Progenitor cell of endocrine pancreas (in vitro differentiated cells): ENCODE measurements at regions not wholly inside any gene's neighbourhood (a gene's known extent, or its start where the extent isn't known, plus 50 kb on each side); places are given as distances from the start of the nearest gene placed in this dataset.

ENCODE experiments used
- DNase-seq: peaks from one replicate; pipeline ENCODE4 v3.0.0; 2021; ENCODE audit warnings: low spot score; ENCODE audit not compliant: unreplicated experiment
- H3K27ac Mint-ChIP-seq: 2 replicates; pipeline ENCODE4 v1.8.0; 2021; ENCODE audit warnings: mild to moderate bottlenecking, moderate library complexity, mixed read lengths
- H3K27me3 Mint-ChIP-seq: 2 replicates; pipeline ENCODE4 v1.8.0; 2021; ENCODE audit warnings: mixed read lengths
- H3K36me3 Mint-ChIP-seq: 2 replicates; pipeline ENCODE4 v1.8.0; 2022; ENCODE audit warnings: mixed read lengths; ENCODE audit not compliant: insufficient read depth
- H3K4me1 Mint-ChIP-seq: 2 replicates; pipeline ENCODE4 v1.8.0; 2021; ENCODE audit warnings: low read depth, mixed read lengths
- H3K4me3 Mint-ChIP-seq: 2 replicates; pipeline ENCODE4 v1.8.0; 2021; ENCODE audit warnings: low read depth, mild to moderate bottlenecking, moderate library complexity, mixed read lengths
- H3K9me3 Mint-ChIP-seq: 2 replicates; pipeline ENCODE4 v1.8.0; 2021; ENCODE audit warnings: low read depth, mixed read lengths
- TF ChIP-seq, protein P1 (sequence below): fragments of 200-600 bp; sonication (generic); IDR thresholded peaks from one replicate; pipeline ENCODE4 v1.5.0; 2021; ENCODE audit warnings: antibody characterized with exemption, mild to moderate bottlenecking; ENCODE audit not compliant: unreplicated experiment

DNA sequence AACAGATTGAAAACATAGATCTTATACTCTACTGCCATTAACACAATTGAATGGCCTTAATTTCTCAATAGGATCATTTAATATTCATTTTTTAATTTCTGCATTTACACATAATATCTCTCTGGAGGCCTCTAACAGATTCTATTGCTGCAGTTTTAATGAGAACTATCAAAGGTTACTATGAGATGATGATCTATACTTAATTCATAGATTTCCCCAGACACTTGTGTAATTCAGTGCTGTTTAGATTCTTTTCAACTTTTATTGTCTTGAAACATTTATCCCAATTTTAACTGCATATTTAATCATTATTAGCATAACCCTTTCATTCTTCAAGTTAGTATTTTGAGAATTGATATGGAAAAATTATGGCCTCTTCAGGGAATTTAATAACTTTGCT lies 1056.5 kb upstream of the CDH8 start:
- no peaks in the 10 kb centered on the region for H3K9me3 Mint-ChIP-seq
- peaks cover 6% of the 10 kb centered on the region for H3K4me1 Mint-ChIP-seq
- DNase-seq, result no peak
- H3K36me3 Mint-ChIP-seq, result no peaks in the 10 kb centered on the region
- no peak overlapping the region for H3K27ac Mint-ChIP-seq
- no peak overlapping the region for H3K4me3 Mint-ChIP-seq
- H3K27me3 Mint-ChIP-seq, result no peaks in the 10 kb centered on the region
- TF ChIP-seq, protein P1, sequence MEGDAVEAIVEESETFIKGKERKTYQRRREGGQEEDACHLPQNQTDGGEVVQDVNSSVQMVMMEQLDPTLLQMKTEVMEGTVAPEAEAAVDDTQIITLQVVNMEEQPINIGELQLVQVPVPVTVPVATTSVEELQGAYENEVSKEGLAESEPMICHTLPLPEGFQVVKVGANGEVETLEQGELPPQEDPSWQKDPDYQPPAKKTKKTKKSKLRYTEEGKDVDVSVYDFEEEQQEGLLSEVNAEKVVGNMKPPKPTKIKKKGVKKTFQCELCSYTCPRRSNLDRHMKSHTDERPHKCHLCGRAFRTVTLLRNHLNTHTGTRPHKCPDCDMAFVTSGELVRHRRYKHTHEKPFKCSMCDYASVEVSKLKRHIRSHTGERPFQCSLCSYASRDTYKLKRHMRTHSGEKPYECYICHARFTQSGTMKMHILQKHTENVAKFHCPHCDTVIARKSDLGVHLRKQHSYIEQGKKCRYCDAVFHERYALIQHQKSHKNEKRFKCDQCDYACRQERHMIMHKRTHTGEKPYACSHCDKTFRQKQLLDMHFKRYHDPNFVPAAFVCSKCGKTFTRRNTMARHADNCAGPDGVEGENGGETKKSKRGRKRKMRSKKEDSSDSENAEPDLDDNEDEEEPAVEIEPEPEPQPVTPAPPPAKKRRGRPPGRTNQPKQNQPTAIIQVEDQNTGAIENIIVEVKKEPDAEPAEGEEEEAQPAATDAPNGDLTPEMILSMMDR, result no peak

DNA sequence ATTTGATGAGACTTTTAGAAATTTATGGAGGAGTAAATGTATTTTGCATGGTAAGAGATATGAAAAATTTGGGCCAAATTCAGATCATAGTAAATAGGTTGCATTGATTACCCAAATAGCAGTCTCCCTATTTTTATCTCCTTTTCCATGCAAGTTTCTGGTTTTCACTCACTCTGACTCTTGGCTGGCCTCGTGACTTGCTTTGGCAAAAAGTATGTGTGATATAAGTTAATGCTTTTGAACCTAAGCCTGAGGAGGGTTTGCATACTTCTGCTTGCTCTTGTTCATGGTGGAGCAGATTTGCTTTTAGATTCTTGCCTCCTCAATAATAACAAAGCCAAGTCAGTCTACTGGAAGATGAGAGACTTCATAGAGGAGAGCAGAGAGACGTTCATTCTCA lies 1045.9 kb upstream of the CDH8 start:
- Mint-ChIP-seq H3K4me1 (peaks cover 10% of the 10 kb centered on the region), H3K27ac (no peak overlapping the region), H3K4me3 (no peak overlapping the region), H3K9me3 (no peaks in the 10 kb centered on the region), H3K27me3 (peaks cover 3% of the 10 kb centered on the region), H3K36me3 (no peaks in the 10 kb centered on the region)
- DNase-seq, result no peak
- TF ChIP-seq, protein P1, result no peak

DNA sequence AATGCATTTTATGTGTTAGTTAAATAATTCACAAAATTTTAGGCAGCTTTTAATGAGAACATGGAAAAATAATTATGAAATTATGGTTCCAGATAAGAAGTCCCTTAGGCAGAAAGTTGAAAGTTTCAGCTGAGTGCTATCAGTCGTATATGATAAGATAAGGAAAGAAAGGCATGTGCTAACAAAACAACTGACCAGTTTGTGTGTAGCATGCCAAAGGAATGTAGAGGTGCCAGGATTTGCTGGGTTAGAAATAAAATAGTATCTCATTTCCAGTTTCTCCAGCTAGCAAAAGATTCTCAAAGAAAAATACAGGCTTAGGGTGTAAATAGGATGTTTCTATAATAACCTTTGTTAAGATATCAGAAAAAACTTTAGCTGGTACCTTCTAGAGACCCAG lies 1044.5 kb upstream of the CDH8 start:
- DNase-seq, result no peak
- peaks cover under 1% of the 10 kb centered on the region for H3K36me3 Mint-ChIP-seq
- no peaks in the 10 kb centered on the region for H3K9me3 Mint-ChIP-seq
- peaks cover 3% of the 10 kb centered on the region for H3K27me3 Mint-ChIP-seq
- H3K4me1 Mint-ChIP-seq, result peaks cover 10% of the 10 kb centered on the region
- TF ChIP-seq, protein P1, result no peak
- H3K4me3 Mint-ChIP-seq, result no peak overlapping the region
- no peak overlapping the region for H3K27ac Mint-ChIP-seq

DNA sequence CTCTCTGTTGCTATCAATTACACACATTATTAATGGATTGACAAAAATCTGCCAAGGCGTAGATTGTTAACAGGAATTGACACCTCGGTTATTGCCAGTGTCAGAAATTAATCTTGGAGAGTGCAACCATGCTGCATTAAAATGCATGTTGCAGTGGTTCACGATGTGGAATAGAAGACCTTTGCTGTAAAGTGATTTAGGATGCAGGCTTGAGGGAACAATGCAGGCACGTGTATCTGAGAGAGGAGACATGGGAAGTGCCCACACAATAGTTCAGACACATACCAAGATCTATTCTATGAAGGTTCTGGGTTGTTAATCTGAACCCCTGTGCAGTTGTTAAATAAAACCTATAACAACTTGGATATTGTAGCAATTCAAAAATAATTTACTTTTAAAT lies 1032.8 kb upstream of the CDH8 start:
- no peaks in the 10 kb centered on the region for H3K4me1 Mint-ChIP-seq
- no peaks in the 10 kb centered on the region for H3K36me3 Mint-ChIP-seq
- H3K4me3 Mint-ChIP-seq, result no peak overlapping the region
- no peaks in the 10 kb centered on the region for H3K27me3 Mint-ChIP-seq
- H3K9me3 Mint-ChIP-seq, result peaks cover 14% of the 10 kb centered on the region
- DNase-seq, result no peak
- no peak overlapping the region for H3K27ac Mint-ChIP-seq
- TF ChIP-seq, protein P1, result no peak

DNA sequence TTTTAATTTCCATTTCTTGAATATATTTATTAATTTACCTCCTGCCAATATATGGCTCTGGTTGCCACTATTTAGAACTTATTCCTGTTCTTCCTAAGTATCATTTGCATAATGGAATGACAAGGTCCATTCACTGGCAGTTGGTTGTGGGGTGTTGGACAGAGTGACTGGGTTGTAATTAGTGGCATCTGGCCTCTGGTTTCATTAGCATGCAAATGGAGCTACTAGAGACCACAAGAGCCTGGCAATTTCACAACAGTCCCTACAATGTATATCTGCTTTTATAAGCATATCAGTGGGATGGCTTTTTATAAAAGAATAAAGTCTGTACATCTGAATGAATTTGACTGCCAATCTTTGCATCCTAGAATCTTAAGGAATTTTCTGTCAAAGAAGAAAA lies 1030.9 kb upstream of the CDH8 start:
- H3K4me3 Mint-ChIP-seq, result no peak overlapping the region
- H3K36me3 Mint-ChIP-seq, result no peaks in the 10 kb centered on the region
- no peaks in the 10 kb centered on the region for H3K4me1 Mint-ChIP-seq
- DNase-seq, result no peak
- no peaks in the 10 kb centered on the region for H3K27me3 Mint-ChIP-seq
- TF ChIP-seq, protein P1, result no peak
- H3K27ac Mint-ChIP-seq, result no peak overlapping the region
- peaks cover 12% of the 10 kb centered on the region for H3K9me3 Mint-ChIP-seq
